HG02943 (cell line): ENCODE measurements at regions not wholly inside any gene's neighbourhood (a gene's known extent, or its start where the extent isn't known, plus 50 kb on each side); places are given as distances from the start of the nearest gene placed in this dataset.
"Not testable (repeated sequence)": the region's sequence is repeated elsewhere in the genome, so short reads cannot be mapped to it uniquely, and the experiment has no call there.

ENCODE experiments used
- ATAC-seq: cut with Tn5 transposase; IDR thresholded peaks from one replicate; pipeline ENCODE4 v1.9.1; 2021; ENCODE audit warnings: mild to moderate bottlenecking, low read depth, moderate library complexity; ENCODE audit not compliant: unreplicated experiment

GRCh38 chr4:14387647-14388046, 614.6 kb upstream of the CPEB2 start:
- no peak for ATAC-seq

GRCh38 chr4:14392378-14392777, 609.9 kb upstream of the CPEB2 start:
- ATAC-seq = no peak

- ATAC-seq = no peak
These were observed 606.1 kb upstream of the CPEB2 start for GRCh38 chr4:14396183-14396582.

GRCh38 chr4:14399848-14400247, 602.4 kb upstream of the CPEB2 start:
- ATAC-seq = no peak

GRCh38 chr4:14400307-14400706, 602.0 kb upstream of the CPEB2 start:
- ATAC-seq = no peak

GRCh38 chr4:14403132-14403531, 599.1 kb upstream of the CPEB2 start:
- ATAC-seq = no peak

- ATAC-seq = no peak
These were observed 597.6 kb upstream of the CPEB2 start for GRCh38 chr4:14404730-14405129.

GRCh38 chr4:14410516-14410915, 591.8 kb upstream of the CPEB2 start:
- ATAC-seq = no peak

GRCh38 chr4:14415146-14415545, 587.1 kb upstream of the CPEB2 start:
- no peak for ATAC-seq

- ATAC-seq = no peak
These were observed 582.8 kb upstream of the CPEB2 start for GRCh38 chr4:14419516-14419915.

- ATAC-seq = not testable (repeated sequence)
These were observed 576.0 kb upstream of the CPEB2 start for GRCh38 chr4:14426297-14426696.

- no peak for ATAC-seq
These were observed 574.2 kb upstream of the CPEB2 start for GRCh38 chr4:14428125-14428524.

- no peak for ATAC-seq
These were observed 570.8 kb upstream of the CPEB2 start for GRCh38 chr4:14431155-14432134.

- ATAC-seq = no peak
These were observed 567.8 kb upstream of the CPEB2 start for GRCh38 chr4:14434483-14434882.

- no peak for ATAC-seq
These were observed 567.4 kb upstream of the CPEB2 start for GRCh38 chr4:14434916-14435315.

GRCh38 chr4:14441561-14441960, 560.7 kb upstream of the CPEB2 start:
- ATAC-seq = no peak

- ATAC-seq = no peak
These were observed 556.4 kb upstream of the CPEB2 start for GRCh38 chr4:14445882-14446281.

- no peak for ATAC-seq
These were observed 556.0 kb upstream of the CPEB2 start for GRCh38 chr4:14446311-14446710.

- no peak for ATAC-seq
These were observed 555.4 kb upstream of the CPEB2 start for GRCh38 chr4:14446904-14447303.

- no peak for ATAC-seq
These were observed 553.0 kb upstream of the CPEB2 start for GRCh38 chr4:14449308-14449707.

GRCh38 chr4:14452001-14452400, 550.3 kb upstream of the CPEB2 start:
- ATAC-seq = no peak

- ATAC-seq = no peak
These were observed 549.5 kb upstream of the CPEB2 start for GRCh38 chr4:14452764-14453163.
